ENCODE measurements at regions not wholly inside any gene's neighbourhood (a gene's known extent, or its start where the extent isn't known, plus 50 kb on each side); places are given as distances from the start of the nearest gene placed in this dataset.

- DNase-seq (ENCODE audit: low read depth in 2 of 2) = no peak
These were observed 88.4 kb upstream of the SLC25A13 start for GRCh38 chr7:96410126-96410839.

GRCh38 chr7:96408881-96409280 lies 87.0 kb upstream of the SLC25A13 start:
- no peak for DNase-seq (ENCODE audit: low read depth in 2 of 2)

DNA sequence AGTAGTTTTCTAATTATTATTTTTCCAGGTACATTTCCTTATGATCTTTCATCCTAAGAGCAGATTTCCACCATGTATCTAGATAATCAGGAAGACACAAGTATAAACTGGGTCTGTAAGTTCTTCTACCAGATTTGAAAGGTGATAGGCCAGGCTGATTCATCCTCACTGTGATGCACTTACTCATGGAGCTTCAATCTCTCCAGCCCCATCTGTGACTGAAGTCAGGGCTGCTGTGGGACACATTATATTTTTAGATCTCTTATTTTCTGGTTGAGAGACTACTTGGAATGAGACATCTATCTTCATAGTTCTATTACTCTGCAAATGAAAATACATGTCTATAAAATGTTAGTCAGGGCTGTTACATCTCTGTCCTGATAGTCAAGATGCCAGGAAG lies 85.5 kb upstream of the SLC25A13 start:
- no peak for DNase-seq (ENCODE audit: low read depth in 2 of 2)

DNA sequence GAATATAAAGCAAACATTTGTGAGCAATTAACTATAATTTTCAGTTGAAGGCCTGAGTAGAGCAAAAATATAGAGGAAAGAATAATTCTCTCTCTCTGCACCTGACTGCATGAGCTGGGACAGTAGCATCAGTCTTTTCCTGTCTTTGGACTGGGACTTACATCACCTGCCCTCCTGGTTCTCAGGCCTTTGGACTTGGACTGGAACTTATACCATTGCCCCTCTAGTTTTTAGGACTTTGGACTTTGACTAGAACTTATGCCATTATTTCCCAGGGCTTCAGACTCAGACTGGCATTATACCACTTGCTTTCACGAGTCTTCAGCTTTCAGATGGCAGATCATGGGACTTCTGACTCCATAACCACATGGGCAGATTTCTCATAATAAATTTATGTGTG lies 81.0 kb upstream of the SLC25A13 start:
- DNase-seq (ENCODE audit: low read depth in 2 of 2) = no peak

GRCh38 chr7:96401200-96401599 lies 79.3 kb upstream of the SLC25A13 start:
- no peak for DNase-seq (ENCODE audit: low read depth in 2 of 2)

GRCh38 chr7:96400518-96400917 lies 78.6 kb upstream of the SLC25A13 start:
- DNase-seq (ENCODE audit: low read depth in 2 of 2) = no peak

DNA sequence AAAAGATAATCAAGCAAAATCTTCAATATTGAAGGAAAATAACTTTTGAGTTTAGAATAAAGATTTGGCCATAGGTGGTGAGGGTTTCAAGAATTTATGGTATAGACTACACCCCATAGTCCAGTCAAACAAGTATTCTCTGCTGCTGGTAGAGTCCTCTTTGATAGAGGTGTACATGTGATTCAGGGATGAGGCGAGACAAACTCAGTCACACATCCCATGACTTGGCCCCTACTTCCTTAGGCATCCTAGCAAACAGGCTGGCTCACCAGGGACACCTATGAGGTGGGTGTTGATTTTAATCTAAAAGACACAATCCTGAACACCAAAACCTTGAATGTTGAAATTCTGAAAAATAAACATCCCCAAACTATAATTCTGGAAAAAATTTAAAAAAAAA lies 78.1 kb upstream of the SLC25A13 start:
- no peak for DNase-seq (ENCODE audit: low read depth in 2 of 2)

GRCh38 chr7:96397936-96398598 lies 76.2 kb upstream of the SLC25A13 start:
- DNase-seq (ENCODE audit: low read depth in 2 of 2) = no peak

- DNase-seq (ENCODE audit: low read depth in 2 of 2) = no peak
These were observed 66.9 kb upstream of the SLC25A13 start for GRCh38 chr7:96388620-96389383.

DNA sequence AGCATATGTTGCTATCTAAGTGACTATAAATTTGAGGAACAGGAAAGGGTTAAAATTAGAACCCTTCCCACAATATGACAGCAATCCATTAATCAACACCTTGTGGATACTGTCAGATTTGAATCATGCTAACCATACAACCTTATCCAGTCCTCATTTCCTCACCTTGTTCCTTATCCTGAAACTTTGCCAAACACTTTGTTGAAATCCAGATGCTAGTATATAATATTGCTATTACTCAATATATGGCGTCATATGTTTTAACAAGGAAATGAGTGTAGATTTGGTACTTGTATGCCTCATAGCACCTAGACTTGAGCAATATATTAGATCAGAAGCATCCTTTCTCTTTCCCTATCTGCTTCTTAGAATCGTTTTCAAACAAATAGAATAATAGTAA lies 66.3 kb upstream of the SLC25A13 start:
- no peak for DNase-seq (ENCODE audit: low read depth in 2 of 2)

- no peak for DNase-seq (ENCODE audit: low read depth in 2 of 2)
These were observed 58.2 kb upstream of the SLC25A13 start for GRCh38 chr7:96380111-96380512.

DNA sequence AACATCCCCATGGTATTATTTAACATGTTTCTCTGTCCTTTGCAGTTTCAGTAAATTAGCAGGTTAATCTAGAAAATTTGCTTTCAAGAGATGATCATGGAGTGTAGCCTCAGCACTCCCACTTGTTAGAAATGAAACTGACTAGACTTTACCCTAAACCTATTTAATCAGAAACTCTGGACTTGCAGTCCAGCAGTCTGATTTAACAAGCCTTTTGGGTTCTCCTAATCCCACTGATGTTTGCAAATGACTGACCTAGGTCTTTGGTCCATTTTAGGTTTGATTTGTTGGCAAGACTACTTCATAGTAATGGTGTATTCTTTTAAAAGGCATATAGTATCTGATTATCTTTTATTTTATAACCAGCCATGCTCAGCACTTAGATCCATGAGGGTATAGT lies 55.5 kb upstream of the SLC25A13 start:
- DNase-seq (ENCODE audit: low read depth in 2 of 2) = no peak

Measured in activated CD4-positive, alpha-beta T cell treated with anti-CD3 and anti-CD28 coated beads for 24 hours (primary cell).